AG04449 (cell line): ENCODE measurements at regions not wholly inside any gene's neighbourhood (a gene's known extent, or its start where the extent isn't known, plus 50 kb on each side); places are given as distances from the start of the nearest gene placed in this dataset.

Source experiments
- CTCF ChIA-PET: fragments of 350-600 bp; formaldehyde crosslinking; extraction: SDS; loops from one replicate; lab custom pipeline; 2021; ENCODE audit warnings: antibody characterized with exemption; lab: Yijun Ruan, JAX
- POLR2A ChIA-PET: fragments of 400-600, 350-600 bp; formaldehyde crosslinking; extraction: SDS; loops from one replicate; lab custom pipeline; 2020; ENCODE audit warnings: antibody characterized with exemption, inconsistent platforms; lab: Yijun Ruan, JAX
- DNase-seq: peaks from one replicate; pipeline ENCODE4 v3.0.0-alpha.2; 2010; ENCODE audit warnings: low read depth, low spot score
- H3K4me3 ChIP-seq: 2 replicates; pipeline ENCODE4 v1.5.1; 2011; ENCODE audit warnings: low read depth, mild to moderate bottlenecking, control low read depth, low read length
- TF ChIP-seq, protein P1 (sequence below): IDR thresholded peaks from one replicate; pipeline ENCODE4 v1.5.1; 2011; ENCODE audit warnings: mild to moderate bottlenecking, moderate library complexity, low read length, control low read depth, inconsistent platforms; ENCODE audit not compliant: insufficient read depth; ENCODE audit errors: missing control alignments

DNA sequence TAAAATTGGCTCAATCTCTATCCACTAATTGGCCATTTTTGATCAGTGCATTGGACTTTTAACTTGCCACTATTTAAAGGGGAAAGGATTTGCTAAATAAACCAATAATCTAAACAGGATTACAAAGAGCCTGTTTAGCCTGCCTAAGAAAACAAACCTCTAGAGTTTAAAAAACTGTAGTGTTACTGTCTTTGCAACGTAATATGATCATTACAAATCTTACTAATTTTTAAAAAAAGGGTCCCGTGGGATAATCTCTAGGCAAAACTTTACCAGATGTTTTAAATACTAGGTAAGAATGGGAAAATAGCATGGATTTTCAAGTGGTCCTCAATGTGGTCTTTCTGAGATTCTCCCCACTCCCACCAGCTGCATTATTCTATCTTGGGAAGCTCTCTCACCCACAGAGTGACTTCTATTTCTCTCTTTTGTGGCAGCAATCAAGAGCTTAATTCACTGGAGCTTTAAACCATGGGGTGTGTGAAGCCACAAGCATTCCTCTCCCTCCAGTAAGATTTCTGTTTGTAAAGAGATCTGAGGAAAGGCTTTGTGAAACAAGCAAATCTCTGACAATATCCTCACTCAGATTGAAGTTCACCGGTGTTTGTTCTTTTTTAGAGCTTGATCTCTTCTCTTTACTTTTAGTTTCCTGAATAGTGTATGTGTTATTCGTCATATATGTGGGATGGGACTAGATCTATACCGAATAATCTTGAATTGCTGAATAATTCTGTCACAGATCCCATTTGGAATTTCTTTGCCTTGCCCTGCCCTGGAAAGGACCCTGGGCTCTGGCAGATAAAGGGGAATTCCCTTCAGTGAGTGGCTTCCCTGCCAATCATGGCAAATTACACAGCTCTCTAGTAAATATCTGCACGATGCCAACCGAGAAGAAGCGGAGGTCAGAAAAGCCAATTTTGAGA lies 132.2 kb downstream of the TLR5 start:
- TF ChIP-seq, protein P1, sequence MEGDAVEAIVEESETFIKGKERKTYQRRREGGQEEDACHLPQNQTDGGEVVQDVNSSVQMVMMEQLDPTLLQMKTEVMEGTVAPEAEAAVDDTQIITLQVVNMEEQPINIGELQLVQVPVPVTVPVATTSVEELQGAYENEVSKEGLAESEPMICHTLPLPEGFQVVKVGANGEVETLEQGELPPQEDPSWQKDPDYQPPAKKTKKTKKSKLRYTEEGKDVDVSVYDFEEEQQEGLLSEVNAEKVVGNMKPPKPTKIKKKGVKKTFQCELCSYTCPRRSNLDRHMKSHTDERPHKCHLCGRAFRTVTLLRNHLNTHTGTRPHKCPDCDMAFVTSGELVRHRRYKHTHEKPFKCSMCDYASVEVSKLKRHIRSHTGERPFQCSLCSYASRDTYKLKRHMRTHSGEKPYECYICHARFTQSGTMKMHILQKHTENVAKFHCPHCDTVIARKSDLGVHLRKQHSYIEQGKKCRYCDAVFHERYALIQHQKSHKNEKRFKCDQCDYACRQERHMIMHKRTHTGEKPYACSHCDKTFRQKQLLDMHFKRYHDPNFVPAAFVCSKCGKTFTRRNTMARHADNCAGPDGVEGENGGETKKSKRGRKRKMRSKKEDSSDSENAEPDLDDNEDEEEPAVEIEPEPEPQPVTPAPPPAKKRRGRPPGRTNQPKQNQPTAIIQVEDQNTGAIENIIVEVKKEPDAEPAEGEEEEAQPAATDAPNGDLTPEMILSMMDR, result no peak
- H3K4me3 ChIP-seq, result no peak overlapping the region
- CTCF ChIA-PET, result interaction anchor here (0.7 kb wide), 1 partner anchor 79 kb away, joined by 3 read pairs; no protein-coding TSS in a partner anchor
- DNase-seq, result no peak
- POLR2A ChIA-PET, result no interaction called here

DNA sequence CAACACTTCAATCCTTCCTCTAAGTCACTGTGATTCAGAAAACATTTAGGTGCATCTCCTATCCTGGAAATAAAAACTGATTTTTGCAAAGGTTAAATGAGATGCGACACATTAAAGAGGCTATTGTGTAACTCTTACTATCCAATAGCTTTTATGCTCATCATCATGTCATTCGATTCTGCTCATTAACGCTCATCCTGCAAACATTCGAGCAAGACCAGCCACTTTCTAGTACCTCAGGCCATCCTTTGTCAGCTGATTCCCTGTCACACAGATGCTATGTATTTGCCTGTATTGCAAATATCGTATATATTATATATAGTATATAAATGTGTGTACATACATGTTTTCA lies 131.6 kb downstream of the TLR5 start:
- H3K4me3 ChIP-seq, result no peak overlapping the region
- TF ChIP-seq, protein P1, result no peak
- ChIA-PET CTCF (interaction anchor here (0.7 kb wide), 1 partner anchor 79 kb away, joined by 3 read pairs; no protein-coding TSS in a partner anchor), POLR2A (no interaction called here)
- DNase-seq, result no peak

DNA sequence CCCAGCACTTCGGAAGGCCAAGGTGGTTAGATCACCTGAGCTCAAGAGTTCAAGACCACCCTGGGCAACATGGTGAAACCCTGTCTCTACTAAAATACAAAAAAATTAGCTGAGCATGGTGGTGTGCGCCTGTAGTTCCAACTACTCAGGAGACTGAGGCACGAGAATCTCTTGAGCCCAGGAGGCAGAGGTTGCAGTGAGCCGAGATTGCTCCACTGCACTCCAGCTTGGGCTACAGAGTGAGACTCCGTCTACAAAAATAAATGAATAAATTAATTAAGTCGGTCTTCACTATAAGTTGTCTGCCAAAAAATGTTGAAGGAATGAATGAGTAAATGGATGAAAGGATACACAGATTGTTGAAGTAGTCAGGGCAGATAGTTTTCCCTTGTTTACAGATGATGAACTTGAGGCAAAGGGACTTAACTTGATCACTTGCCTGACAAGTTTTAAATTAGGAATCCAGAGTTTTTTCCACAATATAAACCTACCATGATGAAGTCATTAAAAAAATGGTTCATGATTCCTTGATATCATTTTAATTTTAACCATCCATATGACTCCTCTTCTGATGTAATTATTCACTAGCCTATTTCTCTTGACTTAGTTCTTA lies 130.8 kb downstream of the TLR5 start:
- no peak for DNase-seq
- no peak overlapping the region for H3K4me3 ChIP-seq
- CTCF ChIA-PET, result no interaction called here
- POLR2A ChIA-PET, result no interaction called here
- TF ChIP-seq, protein P1, result no peak

DNA sequence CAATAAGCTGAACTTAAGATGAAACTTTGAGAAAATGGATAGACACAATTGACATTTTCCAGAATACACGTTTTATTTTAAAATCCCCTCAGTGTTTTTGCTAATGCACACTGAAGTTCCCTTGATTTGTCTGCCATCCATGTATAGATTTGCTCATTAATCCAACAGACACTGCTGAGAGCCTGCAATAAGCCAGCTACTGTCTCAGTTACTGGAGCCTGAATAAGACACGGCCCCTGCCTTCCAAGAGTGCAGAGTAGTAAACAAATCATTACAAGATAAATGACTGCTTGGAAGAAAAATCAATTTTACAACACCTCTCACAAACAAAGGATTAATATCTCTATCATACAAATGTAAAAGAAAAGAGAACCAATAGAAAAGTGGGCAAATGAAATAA lies 130.1 kb downstream of the TLR5 start:
- ChIA-PET CTCF (no interaction called here), POLR2A (no interaction called here)
- TF ChIP-seq, protein P1, result no peak
- no peak overlapping the region for H3K4me3 ChIP-seq
- no peak for DNase-seq

DNA sequence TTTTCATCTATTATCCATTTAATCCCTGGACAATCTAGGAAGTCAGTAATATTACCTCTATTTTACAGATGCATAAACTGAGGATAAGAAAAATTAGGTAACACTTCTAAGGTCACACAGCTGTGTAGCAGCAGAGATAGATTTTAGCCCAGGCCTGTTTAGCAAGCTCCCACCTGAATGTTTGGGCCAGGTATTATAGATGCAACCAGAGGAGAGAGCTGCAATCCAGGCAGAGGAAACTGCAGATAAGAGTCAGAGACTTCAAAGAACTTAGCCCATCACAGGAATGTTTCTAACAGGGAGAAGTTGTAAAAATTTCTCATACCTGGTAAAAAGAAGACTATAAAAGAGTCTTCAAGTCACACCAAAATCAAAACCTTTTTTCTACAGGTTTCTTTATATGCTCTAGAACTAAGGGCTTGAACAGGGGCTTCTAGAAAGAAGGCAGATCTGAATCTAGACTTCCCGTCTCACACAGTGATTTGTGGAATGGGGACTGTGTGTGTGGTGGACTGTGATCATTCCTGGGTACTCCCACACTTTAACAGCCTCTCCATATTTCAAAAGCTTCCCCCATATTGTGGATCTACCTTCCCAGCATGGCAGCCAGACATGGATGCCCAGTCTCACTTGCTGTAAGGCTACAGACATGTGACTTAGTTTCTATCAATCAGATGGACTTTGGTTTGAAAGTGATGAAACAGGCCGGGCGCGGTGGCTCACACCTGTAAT lies 128.7 kb downstream of the TLR5 start:
- POLR2A ChIA-PET, result no interaction called here
- no peak for DNase-seq
- no peak overlapping the region for H3K4me3 ChIP-seq
- TF ChIP-seq, protein P1, result no peak
- CTCF ChIA-PET, result no interaction called here

DNA sequence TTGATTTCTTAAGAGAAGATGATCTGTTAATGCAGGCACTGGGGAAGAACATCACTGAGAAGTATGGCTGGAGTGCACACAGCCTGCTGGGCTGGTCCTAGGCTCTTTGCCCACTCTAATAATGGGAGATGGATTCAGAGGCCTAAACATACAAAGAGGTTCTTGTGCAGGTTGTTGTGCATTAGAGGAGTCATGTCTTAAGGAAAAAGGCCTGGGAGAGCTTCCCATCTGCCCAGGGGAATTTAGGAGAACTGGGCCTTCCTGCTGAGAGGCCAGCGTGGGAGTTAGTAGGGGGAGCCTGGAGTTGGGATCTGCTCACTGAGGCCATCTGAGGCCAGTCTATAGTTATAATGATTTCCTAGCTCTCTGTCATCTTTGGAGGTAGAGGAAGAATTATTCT lies 126.7 kb downstream of the TLR5 start:
- H3K4me3 ChIP-seq, result no peak overlapping the region
- ChIA-PET POLR2A (no interaction called here), CTCF (interaction anchor here (1.2 kb wide), 1 partner anchor 107 kb away, joined by 3 read pairs; no protein-coding TSS in a partner anchor)
- TF ChIP-seq, protein P1, result no peak
- DNase-seq, result no peak
